OCI-LY3 (cell line): ENCODE measurements at regions not wholly inside any gene's neighbourhood (a gene's known extent, or its start where the extent isn't known, plus 50 kb on each side); places are given as distances from the start of the nearest gene placed in this dataset.

Experiments used
- H2AFZ ChIP-seq: fragments of 200-600, 300-600 bp; shearing (Covaris generic); 2 replicates; pipeline ENCODE4 v1.6.0; 2014; ENCODE audit warnings: antibody characterized with exemption, low read depth, low read length
- H3K27ac ChIP-seq: fragments of 200-600, 300-600 bp; sonication (generic); 2 replicates; pipeline ENCODE4 v1.5.1; 2014; ENCODE audit warnings: mild to moderate bottlenecking, low read length, moderate library complexity, mixed read lengths
- H3K27me3 ChIP-seq: fragments of 200-600, 300-600 bp; sonication (generic); 2 replicates; pipeline ENCODE4 v1.6.1; 2014; ENCODE audit warnings: low read depth, low read length, mixed read lengths
- H3K36me3 ChIP-seq: fragments of 200-600, 300-600 bp; sonication (generic); replicated peaks from 2 replicates; pipeline ENCODE3; 2014; ENCODE audit warnings: low read depth, low read length, mixed read lengths
- H3K4me1 ChIP-seq: fragments of 300-600, 200-600 bp; sonication (generic); 2 replicates; pipeline ENCODE4 v1.6.1; 2014; ENCODE audit warnings: low read length, mixed read lengths
- H3K4me2 ChIP-seq: fragments of 200-600, 300-600 bp; sonication (generic); 2 replicates; pipeline ENCODE4 v1.6.1; 2014; ENCODE audit warnings: low read length, mixed read lengths
- H3K4me3 ChIP-seq: fragments of 300-600, 200-600 bp; sonication (generic); 2 replicates; pipeline ENCODE4 v1.5.1; 2014; ENCODE audit warnings: antibody characterized with exemption, mild to moderate bottlenecking, low read length, moderate library complexity
- H3K79me2 ChIP-seq: fragments of 300-600, 200-600 bp; shearing (Covaris generic); 2 replicates; pipeline ENCODE4 v1.6.1; 2014; ENCODE audit warnings: mild to moderate bottlenecking, low read length, mixed read lengths
- H3K9ac ChIP-seq: fragments of 300-600, 200-600 bp; shearing (Covaris generic); 2 replicates; pipeline ENCODE4 v1.6.0; 2014; ENCODE audit warnings: mild to moderate bottlenecking, low read length, moderate library complexity
- H3K9me3 ChIP-seq: fragments of 200-600, 300-600 bp; shearing (Covaris generic); 2 replicates; pipeline ENCODE4 v1.6.1; 2014; ENCODE audit warnings: low read length, mixed read lengths; ENCODE audit not compliant: insufficient read depth
- H4K20me1 ChIP-seq: fragments of 200-600, 300-600 bp; sonication (generic); 2 replicates; pipeline ENCODE4 v1.6.1; 2016; ENCODE audit warnings: low read length, mixed read lengths; ENCODE audit not compliant: insufficient read depth
- CTCF ChIP-seq: fragments of 200-600, 300-600 bp; sonication (generic); IDR thresholded peaks from 2 replicates; pipeline ENCODE4 v1.5.1; 2014; ENCODE audit warnings: antibody characterized with exemption, low read length, low read depth
- EZH2phosphoT487 ChIP-seq: fragments of 200-600 bp; shearing (Covaris generic); IDR thresholded peaks from 2 replicates; pipeline ENCODE4 v1.6.1; 2018; ENCODE audit warnings: antibody characterized with exemption, mixed run types, low read depth

- no peak overlapping the region for H2AFZ ChIP-seq
- no peaks in the 10 kb centered on the region for H3K27me3 ChIP-seq
- no peaks in the 10 kb centered on the region for H3K79me2 ChIP-seq
- no peak overlapping the region for H3K9ac ChIP-seq
- no peak overlapping the region for H3K4me2 ChIP-seq
- no peaks in the 10 kb centered on the region for H3K4me1 ChIP-seq
- TF ChIP-seq CTCF (no peak), EZH2phosphoT487 (no peak)
- peaks cover 4% of the 10 kb centered on the region; the same call in 1 of the 2 replicates for H3K9me3 ChIP-seq
- no peaks in the 10 kb centered on the region for H3K36me3 ChIP-seq
- no peak overlapping the region for H3K27ac ChIP-seq
- H4K20me1 ChIP-seq, result no peaks in the 10 kb centered on the region
- no peak overlapping the region for H3K4me3 ChIP-seq
Measured at GRCh38 chr5:124461157-124461556, 285.3 kb downstream of the ZNF608 start.

- Histone ChIP-seq H2AFZ (no peak overlapping the region), H3K9me3 (peaks cover 4% of the 10 kb centered on the region; the same call in 1 of the 2 replicates), H3K9ac (no peak overlapping the region), H4K20me1 (no peaks in the 10 kb centered on the region), H3K4me3 (no peak overlapping the region), H3K79me2 (no peaks in the 10 kb centered on the region), H3K27ac (no peak overlapping the region), H3K36me3 (no peaks in the 10 kb centered on the region), H3K4me2 (no peak overlapping the region), H3K4me1 (peaks cover 1% of the 10 kb centered on the region), H3K27me3 (no peaks in the 10 kb centered on the region)
- no peak for TF ChIP-seq EZH2phosphoT487
- TF ChIP-seq CTCF, result no peak
Measured at GRCh38 chr5:124460642-124461041, 285.8 kb downstream of the ZNF608 start.

- H3K9ac ChIP-seq, result no peak overlapping the region
- H3K9me3 ChIP-seq, result peaks cover 4% of the 10 kb centered on the region; the same call in 1 of the 2 replicates
- no peak for TF ChIP-seq EZH2phosphoT487
- no peaks in the 10 kb centered on the region for H3K27me3 ChIP-seq
- no peak overlapping the region for H3K27ac ChIP-seq
- no peaks in the 10 kb centered on the region for H3K36me3 ChIP-seq
- H3K79me2 ChIP-seq, result no peaks in the 10 kb centered on the region
- no peak overlapping the region for H3K4me3 ChIP-seq
- H3K4me2 ChIP-seq, result no peak overlapping the region
- peaks cover 8% of the 10 kb centered on the region for H3K4me1 ChIP-seq
- H2AFZ ChIP-seq, result no peak overlapping the region
- H4K20me1 ChIP-seq, result no peaks in the 10 kb centered on the region
Measured at GRCh38 chr5:124459984-124460383, 286.5 kb downstream of the ZNF608 start.

- no peaks in the 10 kb centered on the region for H3K27me3 ChIP-seq
- peaks cover 4% of the 10 kb centered on the region; the same call in 1 of the 2 replicates for H3K9me3 ChIP-seq
- H3K36me3 ChIP-seq, result no peaks in the 10 kb centered on the region
- no peak overlapping the region for H3K4me3 ChIP-seq
- H3K79me2 ChIP-seq, result no peaks in the 10 kb centered on the region
- no peak overlapping the region for H3K27ac ChIP-seq
- H3K4me1 ChIP-seq, result peaks cover 25% of the 10 kb centered on the region
- H3K4me2 ChIP-seq, result no peak overlapping the region
- TF ChIP-seq EZH2phosphoT487, result no peak
- TF ChIP-seq CTCF, result no peak
- H4K20me1 ChIP-seq, result no peaks in the 10 kb centered on the region
- H3K9ac ChIP-seq, result no peak overlapping the region
- H2AFZ ChIP-seq, result no peak overlapping the region
Measured at GRCh38 chr5:124457901-124458300, 288.5 kb downstream of the ZNF608 start.

DNA sequence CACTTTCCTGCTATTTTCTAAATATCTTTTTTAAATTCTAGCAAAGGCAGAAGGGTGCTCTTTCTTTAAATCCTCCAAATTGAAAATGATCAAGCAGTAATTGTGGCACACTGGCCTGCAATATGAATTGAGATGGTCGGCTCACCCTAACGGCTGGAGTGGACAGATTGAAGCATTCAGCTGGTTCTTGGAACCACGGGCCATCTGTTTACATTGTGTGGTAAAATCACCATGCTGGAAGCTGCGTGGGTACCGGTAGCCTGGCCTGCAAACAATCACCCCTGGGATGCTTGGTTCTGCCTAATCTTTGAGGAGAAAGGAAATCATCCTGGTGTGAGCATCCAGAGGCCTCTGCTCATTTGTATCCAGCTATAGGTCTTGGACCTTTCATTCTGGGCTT lies 289.3 kb downstream of the ZNF608 start:
- Histone ChIP-seq H3K36me3 (no peaks in the 10 kb centered on the region), H2AFZ (no peak overlapping the region), H4K20me1 (no peaks in the 10 kb centered on the region), H3K27ac (no peak overlapping the region), H3K4me2 (no peak overlapping the region), H3K27me3 (no peaks in the 10 kb centered on the region), H3K9ac (no peak overlapping the region), H3K9me3 (peaks cover 4% of the 10 kb centered on the region; the same call in 1 of the 2 replicates), H3K79me2 (no peaks in the 10 kb centered on the region), H3K4me1 (peaks cover 33% of the 10 kb centered on the region), H3K4me3 (no peak overlapping the region)
- TF ChIP-seq EZH2phosphoT487, result no peak
